Endodermal cell (in vitro differentiated cells): ENCODE measurements at regions not wholly inside any gene's neighbourhood (a gene's known extent, or its start where the extent isn't known, plus 50 kb on each side); places are given as distances from the start of the nearest gene placed in this dataset.

Source experiments
- DNase-seq: peaks from one replicate; pipeline ENCODE4 v3.0.0-alpha.2; 2017
- H3K27ac ChIP-seq: 2 replicates; pipeline ENCODE4 v1.5.1; 2013; ENCODE audit warnings: mild to moderate bottlenecking, low read depth, low read length, moderate library complexity
- H3K27me3 ChIP-seq: 2 replicates; pipeline ENCODE4 v1.6.1; 2013; ENCODE audit warnings: mild to moderate bottlenecking, low read length, moderate library complexity; ENCODE audit not compliant: insufficient read depth, control insufficient read depth, poor library complexity, severe bottlenecking
- H3K36me3 ChIP-seq: 2 replicates; pipeline ENCODE4 v1.7.0; 2013; ENCODE audit warnings: mild to moderate bottlenecking, low read length, moderate library complexity; ENCODE audit not compliant: control insufficient read depth, insufficient read depth
- H3K4me1 ChIP-seq: one replicate; pipeline ENCODE4 v1.7.0; 2013; ENCODE audit warnings: low read length; ENCODE audit not compliant: control insufficient read depth, insufficient read depth
- H3K4me3 ChIP-seq: 2 replicates; pipeline ENCODE4 v1.5.1; 2013; ENCODE audit warnings: mild to moderate bottlenecking, low read length, moderate library complexity
- H3K9ac ChIP-seq: 2 replicates; pipeline ENCODE4 v1.6.1; 2013; ENCODE audit warnings: mild to moderate bottlenecking, low read length, moderate library complexity; ENCODE audit not compliant: poor library complexity, severe bottlenecking; ENCODE audit errors: extremely low read depth
- H3K9me3 ChIP-seq: 2 replicates; pipeline ENCODE4 v1.6.1; 2013; ENCODE audit warnings: mild to moderate bottlenecking, low read length, moderate library complexity; ENCODE audit not compliant: control insufficient read depth
- H3K27ac Mint-ChIP-seq: 2 replicates; pipeline ENCODE4 v1.8.0; 2020; ENCODE audit warnings: mixed read lengths
- H3K27me3 Mint-ChIP-seq: 2 replicates; pipeline ENCODE4 v1.8.0; 2021; ENCODE audit warnings: mild to moderate bottlenecking, mixed read lengths; ENCODE audit not compliant: insufficient read depth
- H3K36me3 Mint-ChIP-seq: 2 replicates; pipeline ENCODE4 v1.8.0; 2020; ENCODE audit warnings: low read depth, mixed read lengths
- H3K4me1 Mint-ChIP-seq: 2 replicates; pipeline ENCODE4 v1.8.0; 2020; ENCODE audit warnings: mixed read lengths
- H3K4me3 Mint-ChIP-seq: 2 replicates; pipeline ENCODE4 v1.8.0; 2020; ENCODE audit warnings: mild to moderate bottlenecking, moderate library complexity, mixed read lengths
- H3K9me3 Mint-ChIP-seq: 2 replicates; pipeline ENCODE4 v1.8.0; 2020; ENCODE audit warnings: mild to moderate bottlenecking, mixed read lengths
- WGBS, 2 experiments: methylation state at CpG; one replicate each; pipeline versions ENCODE4 v1.1.5 to v1.1.7; 2013; ENCODE audit warnings: missing lambda C conversion rate in 2 of 2, mixed read lengths in 1 of 2; ENCODE audit not compliant: insufficient coverage in 1 of 2, insufficient read length in 1 of 2; 5-methylcytosine and 5-hydroxymethylcytosine counted together
- TF ChIP-seq, protein P1 (sequence below): fragments of 200-600 bp; sonication (generic); conservative IDR thresholded peaks from 2 replicates; pipeline ENCODE4 v1.5.0; 2021; ENCODE audit warnings: antibody characterized with exemption, mild to moderate bottlenecking

DNA sequence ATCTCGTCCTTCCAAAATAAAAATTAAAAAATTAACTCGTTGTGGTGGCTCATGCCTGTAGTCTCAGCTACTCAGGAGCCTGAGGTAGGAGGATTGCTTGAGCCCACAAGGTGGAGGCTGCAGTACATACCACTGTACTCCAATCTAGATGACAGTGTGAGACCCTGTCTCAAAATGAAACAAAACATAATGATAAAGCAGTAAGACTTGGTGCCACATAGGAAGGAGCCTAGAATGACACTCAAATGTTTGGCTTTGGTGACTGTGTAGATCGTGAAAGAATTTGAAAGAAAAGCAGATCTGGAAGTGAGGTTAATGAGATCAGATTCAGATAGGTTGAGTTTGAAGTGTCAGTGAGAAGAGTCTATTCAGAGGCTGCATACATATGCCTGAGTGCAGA lies 150.1 kb upstream of the ATP2B1 start:
- TF ChIP-seq, protein P1, sequence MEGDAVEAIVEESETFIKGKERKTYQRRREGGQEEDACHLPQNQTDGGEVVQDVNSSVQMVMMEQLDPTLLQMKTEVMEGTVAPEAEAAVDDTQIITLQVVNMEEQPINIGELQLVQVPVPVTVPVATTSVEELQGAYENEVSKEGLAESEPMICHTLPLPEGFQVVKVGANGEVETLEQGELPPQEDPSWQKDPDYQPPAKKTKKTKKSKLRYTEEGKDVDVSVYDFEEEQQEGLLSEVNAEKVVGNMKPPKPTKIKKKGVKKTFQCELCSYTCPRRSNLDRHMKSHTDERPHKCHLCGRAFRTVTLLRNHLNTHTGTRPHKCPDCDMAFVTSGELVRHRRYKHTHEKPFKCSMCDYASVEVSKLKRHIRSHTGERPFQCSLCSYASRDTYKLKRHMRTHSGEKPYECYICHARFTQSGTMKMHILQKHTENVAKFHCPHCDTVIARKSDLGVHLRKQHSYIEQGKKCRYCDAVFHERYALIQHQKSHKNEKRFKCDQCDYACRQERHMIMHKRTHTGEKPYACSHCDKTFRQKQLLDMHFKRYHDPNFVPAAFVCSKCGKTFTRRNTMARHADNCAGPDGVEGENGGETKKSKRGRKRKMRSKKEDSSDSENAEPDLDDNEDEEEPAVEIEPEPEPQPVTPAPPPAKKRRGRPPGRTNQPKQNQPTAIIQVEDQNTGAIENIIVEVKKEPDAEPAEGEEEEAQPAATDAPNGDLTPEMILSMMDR: no peak
- Mint-ChIP-seq H3K4me1 (peaks cover 17% of the 10 kb centered on the region), H3K27me3 (no peaks in the 10 kb centered on the region), H3K9me3 (no peaks in the 10 kb centered on the region), H3K36me3 (no peaks in the 10 kb centered on the region), H3K4me3 (no peak overlapping the region), H3K27ac (no peak overlapping the region)
- H3K4me3 ChIP-seq: no peak overlapping the region
- no peaks in the 10 kb centered on the region for H3K9me3 ChIP-seq
- peaks cover 3% of the 10 kb centered on the region for H3K4me1 ChIP-seq
- no peaks in the 10 kb centered on the region for H3K36me3 ChIP-seq
- H3K27ac ChIP-seq: no peak overlapping the region
- no peak for DNase-seq
- 85 to 95% methylated on average over 3 of the region's 3 CpGs for WGBS, 2 experiments
- no peak overlapping the region for H3K9ac ChIP-seq
- H3K27me3 ChIP-seq: no peaks in the 10 kb centered on the region

DNA sequence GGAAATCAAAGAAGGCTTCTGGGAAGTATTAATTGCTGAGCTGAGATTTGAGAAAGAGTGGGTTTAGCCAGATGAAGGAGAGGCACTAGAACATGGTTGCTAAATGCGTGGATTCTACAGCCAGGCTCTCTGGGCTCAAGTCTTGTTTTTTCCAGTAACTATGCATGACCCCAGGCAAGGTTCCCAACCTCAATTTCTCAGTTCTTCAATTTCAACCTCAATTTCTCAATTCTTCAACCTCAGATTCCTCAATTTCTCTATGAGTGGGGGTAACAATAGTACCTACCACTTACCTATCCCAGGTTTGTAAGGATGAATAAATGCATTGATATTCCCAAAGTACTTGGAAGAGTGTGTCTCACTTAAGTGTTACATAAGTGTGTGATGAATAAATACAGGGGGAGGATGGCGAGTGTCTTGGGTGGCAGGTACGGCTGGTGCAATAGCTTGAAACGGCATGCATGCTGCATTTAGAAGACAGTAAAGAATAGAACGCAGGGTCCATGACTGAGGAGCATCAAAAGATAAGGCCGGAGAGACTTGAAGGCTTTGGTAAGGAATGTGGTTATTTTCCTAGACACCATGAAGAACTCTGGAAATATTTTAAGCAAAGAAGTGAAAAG lies 149.1 kb upstream of the ATP2B1 start:
- H3K27ac Mint-ChIP-seq: no peak overlapping the region
- WGBS, 2 experiments: 93 to 98% methylated on average over 6 of the region's 6 CpGs
- H3K4me1 ChIP-seq: peaks cover 3% of the 10 kb centered on the region
- no peaks in the 10 kb centered on the region for H3K36me3 Mint-ChIP-seq
- no peak overlapping the region for H3K27ac ChIP-seq
- H3K9me3 ChIP-seq: no peaks in the 10 kb centered on the region
- H3K9ac ChIP-seq: no peak overlapping the region
- TF ChIP-seq, protein P1: no peak
- no peak overlapping the region for H3K4me3 Mint-ChIP-seq
- H3K9me3 Mint-ChIP-seq: no peaks in the 10 kb centered on the region
- no peaks in the 10 kb centered on the region for H3K27me3 ChIP-seq
- H3K4me1 Mint-ChIP-seq: peaks cover 8% of the 10 kb centered on the region
- H3K36me3 ChIP-seq: no peaks in the 10 kb centered on the region
- no peak overlapping the region for H3K4me3 ChIP-seq
- H3K27me3 Mint-ChIP-seq: no peaks in the 10 kb centered on the region
- no peak for DNase-seq

- no peak for DNase-seq
- no peaks in the 10 kb centered on the region for H3K9me3 ChIP-seq
- Mint-ChIP-seq H3K27ac (no peak overlapping the region), H3K4me1 (peaks cover 7% of the 10 kb centered on the region), H3K27me3 (no peaks in the 10 kb centered on the region), H3K9me3 (no peaks in the 10 kb centered on the region), H3K36me3 (no peaks in the 10 kb centered on the region), H3K4me3 (no peak overlapping the region)
- H3K27me3 ChIP-seq: no peaks in the 10 kb centered on the region
- no peak overlapping the region for H3K27ac ChIP-seq
- TF ChIP-seq, protein P1: no peak
- H3K4me1 ChIP-seq: peaks cover 3% of the 10 kb centered on the region
- H3K36me3 ChIP-seq: no peaks in the 10 kb centered on the region
- no peak overlapping the region for H3K4me3 ChIP-seq
- no peak overlapping the region for H3K9ac ChIP-seq
- WGBS, 2 experiments: 88 to 100% methylated on average over 1 of the region's 1 CpG
Observed at GRCh38 chr12:89856431-89856830, 147.8 kb upstream of the ATP2B1 start.
